HEK293 (cell line): ENCODE measurements at regions not wholly inside any gene's neighbourhood (a gene's known extent, or its start where the extent isn't known, plus 50 kb on each side); places are given as distances from the start of the nearest gene placed in this dataset.

Experiments
- ATF2 ChIP-seq: fragments of 450-650 bp; formaldehyde crosslinking; IDR thresholded peaks from 2 replicates; pipeline ENCODE4 v1.5.1; 2016; ENCODE audit warnings: missing biosample characterization, missing genetic modification characterization, low read depth
- CTCF ChIP-seq: fragments of 450-650 bp; formaldehyde crosslinking; IDR thresholded peaks from 2 replicates; pipeline ENCODE4 v1.5.1; 2016; ENCODE audit warnings: missing biosample characterization, missing genetic modification characterization
- GLIS1 ChIP-seq: fragments of 450-650 bp; formaldehyde crosslinking; IDR thresholded peaks from 2 replicates; pipeline ENCODE4 v1.5.1; 2016; ENCODE audit warnings: missing biosample characterization, missing genetic modification characterization
- OVOL3 ChIP-seq: fragments of 450-650 bp; formaldehyde crosslinking; IDR thresholded peaks from 2 replicates; pipeline ENCODE4 v1.5.1; 2016; ENCODE audit warnings: missing biosample characterization, missing genetic modification characterization
- ZBTB11 ChIP-seq: fragments of 450-650 bp; formaldehyde crosslinking; conservative IDR thresholded peaks from 2 replicates; pipeline ENCODE4 v1.5.1; 2016; ENCODE audit warnings: low read depth, missing biosample characterization, missing genetic modification characterization
- ZNF513 ChIP-seq: fragments of 450-650 bp; IDR thresholded peaks from 2 replicates; pipeline ENCODE4 v1.5.1; 2018; ENCODE audit warnings: missing biosample characterization, missing genetic modification characterization
- ZNF670 ChIP-seq: fragments of 450-650 bp; formaldehyde crosslinking; IDR thresholded peaks from 2 replicates; pipeline ENCODE4 v1.5.1; 2016; ENCODE audit warnings: missing biosample characterization, missing genetic modification characterization, low read depth
- ZSCAN5A ChIP-seq: fragments of 450-650 bp; formaldehyde crosslinking; IDR thresholded peaks from 2 replicates; pipeline ENCODE4 v1.5.1; 2016; ENCODE audit warnings: missing biosample characterization, missing genetic modification characterization

- TF ChIP-seq CTCF (tag by site-specific recombination) (no peak), ZBTB11 (no peak), ATF2 (tag by site-specific recombination) (no peak), GLIS1 (no peak), OVOL3 (tag by site-specific recombination) (no peak), ZSCAN5A (tag by site-specific recombination) (no peak), ZNF513 (tag by site-specific recombination) (no peak), ZNF670 (tag by site-specific recombination) (no peak)
Observed at GRCh38 chr16:27718201-27719105, 168.5 kb downstream of the KATNIP start.
